GM18502 (cell line): ENCODE measurements at regions not wholly inside any gene's neighbourhood (a gene's known extent, or its start where the extent isn't known, plus 50 kb on each side); places are given as distances from the start of the nearest gene placed in this dataset.

Experiments used
- ATAC-seq: cut with Tn5 transposase; IDR thresholded peaks from one replicate; pipeline ENCODE4 v1.9.1; 2021; ENCODE audit warnings: mild to moderate bottlenecking; ENCODE audit not compliant: unreplicated experiment, poor library complexity

DNA sequence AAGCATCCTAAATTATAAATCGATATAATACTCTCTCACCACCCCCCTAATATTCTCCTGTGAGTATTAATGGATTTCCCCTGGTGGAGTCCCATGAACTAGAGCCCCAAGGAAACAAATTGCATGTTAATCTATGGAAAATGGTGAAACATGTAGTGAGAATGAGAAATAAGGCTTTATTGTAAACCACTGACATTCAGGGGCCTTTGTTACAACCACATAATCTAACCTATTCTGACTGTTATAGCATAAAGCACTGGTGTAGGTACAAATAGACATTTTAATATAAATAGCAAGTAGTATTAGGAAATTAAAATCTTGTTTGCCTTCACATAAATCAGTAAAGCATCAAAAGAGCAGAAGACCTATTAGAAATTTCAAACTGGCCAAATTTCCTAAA, 65.3 kb upstream of the TLK1 start:
- ATAC-seq, result no peak

DNA sequence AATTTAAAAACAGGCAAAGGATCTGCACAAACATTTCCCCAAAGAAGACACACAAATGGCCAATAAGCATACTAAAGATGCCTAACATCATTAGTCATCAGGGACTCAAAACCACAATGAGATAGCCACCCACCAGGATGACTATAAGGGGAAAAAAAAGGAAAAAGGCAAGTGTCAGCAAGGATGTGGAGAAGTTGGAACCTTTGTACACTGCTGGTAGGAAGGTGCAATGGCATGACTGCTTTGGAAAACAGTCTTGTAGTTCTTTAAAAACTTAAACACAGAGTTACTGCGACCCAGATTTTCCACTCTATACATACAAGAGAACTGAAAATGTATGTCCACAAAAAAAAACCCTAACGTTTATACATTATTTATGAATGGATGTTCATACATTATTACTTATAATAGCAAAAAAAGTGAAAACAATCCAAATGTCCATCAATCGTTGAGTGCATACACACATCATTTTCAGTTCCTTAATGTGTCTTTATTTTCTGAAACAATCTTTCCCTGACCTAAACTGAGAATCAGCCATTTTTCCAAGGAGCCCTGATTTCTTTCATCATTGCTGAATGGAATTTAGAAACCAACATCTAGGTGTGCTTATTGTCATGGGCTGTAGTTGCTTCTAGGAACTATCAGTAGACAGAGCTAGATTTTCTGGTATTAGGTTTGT, 64.7 kb upstream of the TLK1 start:
- no peak for ATAC-seq

DNA sequence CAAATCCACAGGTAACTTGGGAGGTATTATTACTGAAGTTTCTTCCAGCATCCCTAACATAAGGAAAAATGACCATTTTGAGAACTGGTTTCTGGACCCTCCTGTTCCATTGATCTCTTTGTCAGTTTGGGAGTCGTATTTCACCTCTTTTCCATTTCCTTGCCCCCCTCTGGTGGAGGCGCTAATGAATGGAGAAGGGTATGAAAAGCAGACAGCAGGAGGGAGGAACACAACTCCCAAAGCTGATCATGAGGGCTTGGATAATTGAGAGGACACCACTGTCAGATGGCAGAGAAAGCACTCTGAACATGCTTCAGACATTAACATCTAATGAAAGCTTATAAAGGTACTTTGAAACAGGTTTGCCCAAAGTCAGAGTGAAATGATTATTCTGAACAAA, 56.6 kb upstream of the TLK1 start:
- no peak for ATAC-seq

DNA sequence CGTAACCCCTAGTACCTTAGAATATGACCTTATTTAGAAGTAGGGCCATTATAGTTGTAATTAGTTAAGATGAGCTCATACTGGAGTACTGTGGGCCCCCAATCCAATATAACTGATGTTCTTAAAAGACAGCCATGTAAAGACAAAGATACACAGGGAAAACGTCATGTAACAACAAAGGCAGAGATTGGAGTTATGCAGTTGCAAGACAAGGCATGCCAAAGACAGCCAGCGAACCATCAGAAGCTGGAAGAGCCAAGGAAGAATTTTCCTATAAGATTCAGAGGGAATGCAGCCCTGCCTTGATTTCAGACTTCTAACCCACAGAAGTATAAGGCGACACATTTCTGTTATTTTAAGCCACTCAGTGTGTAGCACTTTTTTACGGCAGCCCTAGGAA, 55.9 kb upstream of the TLK1 start:
- ATAC-seq, result no peak

DNA sequence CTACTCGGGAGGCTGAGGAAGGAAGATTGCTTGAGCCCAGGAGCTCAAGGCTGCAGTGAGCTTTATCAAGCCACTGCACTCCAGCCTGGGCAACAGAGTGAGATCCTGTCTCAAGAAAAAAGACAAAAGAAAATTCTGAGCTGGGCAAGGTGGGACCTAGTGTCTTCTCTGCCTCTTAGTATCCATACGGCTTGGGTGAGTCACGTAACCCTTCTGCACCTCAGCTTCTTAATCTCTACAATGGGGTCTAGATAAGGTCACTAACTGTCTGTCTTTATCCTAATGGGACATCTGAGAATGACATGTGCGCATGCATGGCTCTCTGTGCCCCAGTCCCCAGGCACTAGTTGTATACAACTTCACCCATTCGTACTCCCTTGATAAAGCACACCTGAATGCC, 53.4 kb upstream of the TLK1 start:
- no peak for ATAC-seq

DNA sequence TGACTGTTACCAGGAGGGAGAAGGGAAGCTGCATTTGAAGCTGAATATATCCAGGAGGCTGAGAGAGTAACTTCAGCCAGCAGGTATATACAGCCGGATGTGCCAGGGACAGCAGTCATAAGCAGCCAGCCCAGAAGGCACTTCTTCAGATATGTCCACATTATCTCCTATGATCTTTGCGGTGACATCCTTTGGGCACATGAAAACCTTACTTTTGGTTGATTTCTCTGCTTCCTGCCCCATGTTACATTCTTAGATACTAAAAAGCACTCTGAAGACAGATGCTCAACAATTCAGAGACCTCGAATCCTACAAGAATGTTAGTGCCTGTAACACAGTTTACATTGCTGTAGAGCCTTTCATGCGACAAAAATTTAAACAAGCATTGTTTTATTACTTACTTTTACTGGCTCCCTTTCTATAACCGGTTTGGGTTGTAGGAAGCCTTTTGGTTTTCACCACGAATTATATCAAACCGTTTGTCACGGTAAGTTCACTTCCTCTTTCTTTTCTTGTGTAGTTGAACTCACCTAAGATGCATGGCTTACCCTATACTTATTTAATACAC, 50.3 kb upstream of the TLK1 start:
- peak; percentile 83 for ATAC-seq
